Fibroblast of skin of back (primary cell): ENCODE measurements at regions not wholly inside any gene's neighbourhood (a gene's known extent, or its start where the extent isn't known, plus 50 kb on each side); places are given as distances from the start of the nearest gene placed in this dataset.

ENCODE experiments used
- DNase-seq: peaks from one replicate; pipeline ENCODE4 v3.0.0-alpha.2; 2013

GRCh38 chr16:86632206-86632605, 53.9 kb downstream of the FOXL1 start:
- DNase-seq, result no peak

- no peak for DNase-seq
These were observed 54.6 kb downstream of the FOXL1 start for GRCh38 chr16:86632944-86633343.

- DNase-seq, result peak; percentile 68
These were observed 55.9 kb downstream of the FOXL1 start for GRCh38 chr16:86634292-86634691.

- DNase-seq, result peak; percentile 83
These were observed 57.0 kb downstream of the FOXL1 start for GRCh38 chr16:86635176-86635876.

GRCh38 chr16:86635926-86636325, 57.6 kb downstream of the FOXL1 start:
- no peak for DNase-seq

GRCh38 chr16:86637744-86638143, 59.4 kb downstream of the FOXL1 start:
- DNase-seq, result no peak

GRCh38 chr16:86638642-86639041, 60.3 kb downstream of the FOXL1 start:
- DNase-seq, result no peak

GRCh38 chr16:86639354-86639753, 61.0 kb downstream of the FOXL1 start:
- no peak for DNase-seq

GRCh38 chr16:86640265-86640843, 62.0 kb downstream of the FOXL1 start:
- DNase-seq, result no peak

GRCh38 chr16:86642087-86642486, 63.7 kb downstream of the FOXL1 start:
- no peak for DNase-seq

GRCh38 chr16:86643671-86644070, 65.3 kb downstream of the FOXL1 start:
- DNase-seq, result no peak

GRCh38 chr16:86647561-86647960, 69.2 kb downstream of the FOXL1 start:
- DNase-seq, result no peak

GRCh38 chr16:86649875-86650274, 71.5 kb downstream of the FOXL1 start:
- no peak for DNase-seq

GRCh38 chr16:86651013-86651627, 72.8 kb downstream of the FOXL1 start:
- no peak for DNase-seq

GRCh38 chr16:86651823-86652222, 73.5 kb downstream of the FOXL1 start:
- peak; percentile 93 for DNase-seq

GRCh38 chr16:86653285-86654006, 75.1 kb downstream of the FOXL1 start:
- peak; percentile 90 for DNase-seq

- no peak for DNase-seq
These were observed 79.6 kb downstream of the FOXL1 start for GRCh38 chr16:86657972-86658371.

GRCh38 chr16:86660623-86661022, 82.3 kb downstream of the FOXL1 start:
- no peak for DNase-seq

GRCh38 chr16:86661706-86662105, 83.4 kb downstream of the FOXL1 start:
- DNase-seq, result peak; percentile 48

- peak; percentile 63 for DNase-seq
These were observed 83.8 kb downstream of the FOXL1 start for GRCh38 chr16:86662195-86662594.

GRCh38 chr16:86662740-86663139, 84.4 kb downstream of the FOXL1 start:
- no peak for DNase-seq

- DNase-seq, result peak; percentile 78
These were observed 85.6 kb downstream of the FOXL1 start for GRCh38 chr16:86663685-86664521.
